PC-9 (cell line): ENCODE measurements at regions not wholly inside any gene's neighbourhood (a gene's known extent, or its start where the extent isn't known, plus 50 kb on each side); places are given as distances from the start of the nearest gene placed in this dataset.

Experiments used
- CTCF ChIP-seq: fragments of 200-600 bp; sonication (generic); conservative IDR thresholded peaks from 2 replicates; pipeline ENCODE4 v1.6.1; 2017; ENCODE audit warnings: mixed run types, antibody characterized with exemption, mild to moderate bottlenecking, moderate library complexity
- EZH2 ChIP-seq: fragments of 200-600 bp; sonication (generic); IDR thresholded peaks from 2 replicates; pipeline ENCODE4 v1.8.0; 2017; ENCODE audit warnings: antibody characterized with exemption, low read depth

- TF ChIP-seq CTCF (no peak), EZH2 (no peak)
Measured at GRCh38 chr6:144893680-144894151, 608.6 kb downstream of the UTRN start.
